GM12892 (cell line): ENCODE measurements at regions not wholly inside any gene's neighbourhood (a gene's known extent, or its start where the extent isn't known, plus 50 kb on each side); places are given as distances from the start of the nearest gene placed in this dataset.

Experiments
- POLR2A ChIP-seq: IDR thresholded peaks from 2 replicates; pipeline ENCODE4 v1.6.1; 2011; ENCODE audit warnings: low read depth, low read length, control low read depth
- POLR2AphosphoS5 ChIP-seq: IDR thresholded peaks from 2 replicates; pipeline ENCODE4 v1.6.1; 2011; ENCODE audit warnings: low read depth, low read length, control low read depth
- TAF1 ChIP-seq: IDR thresholded peaks from 2 replicates; pipeline ENCODE4 v1.6.1; 2011; ENCODE audit warnings: low read depth, mild to moderate bottlenecking, control low read depth, low read length, borderline replicate concordance

DNA sequence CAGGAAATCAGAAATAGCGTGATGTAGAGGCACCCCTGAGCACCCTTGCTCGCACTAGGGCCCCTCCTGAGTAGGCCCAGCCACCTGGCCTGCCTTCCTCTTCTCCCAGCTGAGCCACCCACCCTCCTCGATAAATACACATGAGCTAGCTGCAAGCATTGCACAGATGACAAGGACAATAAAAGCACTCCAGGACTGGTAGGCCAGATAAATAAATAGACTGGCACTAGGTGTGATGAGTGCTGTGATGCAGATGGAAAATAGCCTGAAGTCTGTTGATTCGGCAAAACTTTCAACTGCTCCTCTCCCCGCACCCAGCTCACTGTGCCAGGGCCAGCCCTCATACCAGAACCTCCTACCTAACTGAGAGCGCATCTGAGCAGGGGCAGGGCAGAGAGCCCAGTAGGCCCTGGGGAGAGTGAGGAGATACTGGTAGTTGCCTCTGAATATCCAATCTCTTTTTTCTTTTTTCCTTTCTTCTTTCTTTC lies 54.5 kb upstream of the GPI start:
- TF ChIP-seq POLR2A (no peak), POLR2AphosphoS5 (no peak), TAF1 (no peak)
